Calu3 (cell line): ENCODE measurements at regions not wholly inside any gene's neighbourhood (a gene's known extent, or its start where the extent isn't known, plus 50 kb on each side); places are given as distances from the start of the nearest gene placed in this dataset.

Source experiments
- BruUV-seq: library from RNA; stranded (reverse); fragments of 400-500 nt; replicated peaks from 2 replicates; lab custom pipeline; 2021; lab: Mats Ljungman, UMichigan
- CTCF ChIA-PET: fragments of 300-600 bp; sonication (Branson Sonifier 250); formaldehyde crosslinking; loops from one replicate; lab custom pipeline; 2022; ENCODE audit warnings: antibody characterized with exemption; lab: Charles Lee
- DNase-seq: peaks from one replicate; pipeline ENCODE4 v3.0.0; 2022
- H3K27ac Mint-ChIP-seq: one replicate; pipeline ENCODE4 v1.8.0; 2022; ENCODE audit warnings: mixed read lengths; ENCODE audit not compliant: unreplicated experiment
- H3K27me3 Mint-ChIP-seq: one replicate; pipeline ENCODE4 v1.8.0; 2022; ENCODE audit warnings: mixed read lengths; ENCODE audit not compliant: unreplicated experiment
- H3K36me3 Mint-ChIP-seq: one replicate; pipeline ENCODE4 v1.8.0; 2022; ENCODE audit warnings: mild to moderate bottlenecking, moderate library complexity, mixed read lengths; ENCODE audit not compliant: insufficient read depth, unreplicated experiment
- H3K4me1 Mint-ChIP-seq: one replicate; pipeline ENCODE4 v1.8.0; 2022; ENCODE audit warnings: mild to moderate bottlenecking, low read depth, mixed read lengths; ENCODE audit not compliant: unreplicated experiment
- H3K4me3 Mint-ChIP-seq: one replicate; pipeline ENCODE4 v1.8.0; 2022; ENCODE audit warnings: mild to moderate bottlenecking, low read depth, moderate library complexity, mixed read lengths; ENCODE audit not compliant: unreplicated experiment
- H3K9me3 Mint-ChIP-seq: one replicate; pipeline ENCODE4 v1.8.0; 2022; ENCODE audit warnings: low read depth, mixed read lengths; ENCODE audit not compliant: unreplicated experiment
- intact Hi-C: fragments of 100-400 bp; cut with micrococcal nuclease; formaldehyde crosslinking; loops from one replicate; pipeline ENCODE4 v1.10.0; 2022; ENCODE audit not compliant: unreplicated experiment
- TF ChIP-seq, protein P1 (sequence below): fragments of 200-600 bp; IDR thresholded peaks from one replicate; pipeline ENCODE4 v1.8.0; 2022; ENCODE audit warnings: antibody characterized with exemption; ENCODE audit not compliant: unreplicated experiment

DNA sequence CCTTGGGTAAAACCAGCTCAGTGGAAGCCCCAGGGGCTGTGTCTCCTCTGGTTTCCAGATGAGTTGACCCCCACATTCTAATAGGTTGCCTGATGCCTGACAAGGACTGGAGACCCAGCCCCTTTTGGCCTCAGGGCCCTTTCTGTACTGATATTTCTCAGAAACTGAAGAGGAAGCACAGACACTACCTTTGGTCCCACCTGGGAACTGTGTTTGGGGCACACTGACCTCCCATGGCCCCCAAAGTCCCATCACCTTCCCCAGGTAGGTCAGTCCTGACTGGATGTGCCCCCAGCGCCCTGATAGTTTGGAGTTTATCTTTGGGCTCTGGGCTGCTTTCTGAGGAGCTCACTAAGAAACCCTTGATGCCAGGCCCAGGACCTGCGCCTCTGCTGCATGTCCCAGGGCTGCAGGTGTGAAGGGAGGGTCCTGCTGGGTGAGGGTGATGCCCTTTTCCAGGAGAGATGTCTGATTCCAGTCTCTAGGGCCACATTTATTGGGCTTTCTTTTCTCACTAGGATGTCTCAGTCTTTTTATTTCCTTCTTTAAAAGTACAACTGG is 106.7 kb downstream of the GGTLC2 start:
- H3K4me1 Mint-ChIP-seq = peaks cover 19% of the 10 kb centered on the region
- no peaks in the 10 kb centered on the region for H3K36me3 Mint-ChIP-seq
- H3K4me3 Mint-ChIP-seq = no peak overlapping the region
- intact Hi-C loops = no loop called here
- peaks cover 13% of the 10 kb centered on the region for H3K27me3 Mint-ChIP-seq
- no TSS peak for BruUV-seq
- no peaks in the 10 kb centered on the region for H3K9me3 Mint-ChIP-seq
- CTCF ChIA-PET = interaction anchor here (1.4 kb wide), 1 partner anchor 49 kb away, joined by 4 read pairs; no protein-coding TSS in a partner anchor
- H3K27ac Mint-ChIP-seq = no peak overlapping the region
- TF ChIP-seq, protein P1, sequence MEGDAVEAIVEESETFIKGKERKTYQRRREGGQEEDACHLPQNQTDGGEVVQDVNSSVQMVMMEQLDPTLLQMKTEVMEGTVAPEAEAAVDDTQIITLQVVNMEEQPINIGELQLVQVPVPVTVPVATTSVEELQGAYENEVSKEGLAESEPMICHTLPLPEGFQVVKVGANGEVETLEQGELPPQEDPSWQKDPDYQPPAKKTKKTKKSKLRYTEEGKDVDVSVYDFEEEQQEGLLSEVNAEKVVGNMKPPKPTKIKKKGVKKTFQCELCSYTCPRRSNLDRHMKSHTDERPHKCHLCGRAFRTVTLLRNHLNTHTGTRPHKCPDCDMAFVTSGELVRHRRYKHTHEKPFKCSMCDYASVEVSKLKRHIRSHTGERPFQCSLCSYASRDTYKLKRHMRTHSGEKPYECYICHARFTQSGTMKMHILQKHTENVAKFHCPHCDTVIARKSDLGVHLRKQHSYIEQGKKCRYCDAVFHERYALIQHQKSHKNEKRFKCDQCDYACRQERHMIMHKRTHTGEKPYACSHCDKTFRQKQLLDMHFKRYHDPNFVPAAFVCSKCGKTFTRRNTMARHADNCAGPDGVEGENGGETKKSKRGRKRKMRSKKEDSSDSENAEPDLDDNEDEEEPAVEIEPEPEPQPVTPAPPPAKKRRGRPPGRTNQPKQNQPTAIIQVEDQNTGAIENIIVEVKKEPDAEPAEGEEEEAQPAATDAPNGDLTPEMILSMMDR = no peak
- DNase-seq = no peak

DNA sequence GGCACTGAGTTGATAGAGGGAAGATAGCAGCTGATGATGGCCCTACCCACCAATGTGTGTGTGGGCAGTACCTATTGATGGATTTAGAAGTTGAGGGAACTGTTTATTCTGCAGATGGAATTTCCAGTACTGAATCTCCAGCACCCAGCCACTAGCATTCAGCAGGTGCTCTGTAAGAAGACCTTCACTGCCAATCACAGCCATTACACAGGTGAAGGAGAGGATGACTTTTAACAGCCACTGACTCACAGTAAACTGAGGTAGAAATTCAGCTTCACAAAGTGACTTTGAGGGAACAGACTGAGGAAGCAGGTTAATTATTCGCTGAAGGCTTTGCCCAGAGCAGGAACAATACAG is 107.8 kb downstream of the GGTLC2 start:
- intact Hi-C loops = no loop called here
- DNase-seq = no peak
- Mint-ChIP-seq H3K36me3 (no peaks in the 10 kb centered on the region), H3K27me3 (peaks cover 13% of the 10 kb centered on the region), H3K4me3 (no peak overlapping the region), H3K4me1 (peaks cover 19% of the 10 kb centered on the region), H3K27ac (no peak overlapping the region), H3K9me3 (no peaks in the 10 kb centered on the region)
- TF ChIP-seq, protein P1 = no peak
- CTCF ChIA-PET = interaction anchor here (1.9 to 2.6 kb wide), 2 partner anchors 33 to 132 kb away, joined by 8 to 41 read pairs; no protein-coding TSS in a partner anchor
- no TSS peak for BruUV-seq

DNA sequence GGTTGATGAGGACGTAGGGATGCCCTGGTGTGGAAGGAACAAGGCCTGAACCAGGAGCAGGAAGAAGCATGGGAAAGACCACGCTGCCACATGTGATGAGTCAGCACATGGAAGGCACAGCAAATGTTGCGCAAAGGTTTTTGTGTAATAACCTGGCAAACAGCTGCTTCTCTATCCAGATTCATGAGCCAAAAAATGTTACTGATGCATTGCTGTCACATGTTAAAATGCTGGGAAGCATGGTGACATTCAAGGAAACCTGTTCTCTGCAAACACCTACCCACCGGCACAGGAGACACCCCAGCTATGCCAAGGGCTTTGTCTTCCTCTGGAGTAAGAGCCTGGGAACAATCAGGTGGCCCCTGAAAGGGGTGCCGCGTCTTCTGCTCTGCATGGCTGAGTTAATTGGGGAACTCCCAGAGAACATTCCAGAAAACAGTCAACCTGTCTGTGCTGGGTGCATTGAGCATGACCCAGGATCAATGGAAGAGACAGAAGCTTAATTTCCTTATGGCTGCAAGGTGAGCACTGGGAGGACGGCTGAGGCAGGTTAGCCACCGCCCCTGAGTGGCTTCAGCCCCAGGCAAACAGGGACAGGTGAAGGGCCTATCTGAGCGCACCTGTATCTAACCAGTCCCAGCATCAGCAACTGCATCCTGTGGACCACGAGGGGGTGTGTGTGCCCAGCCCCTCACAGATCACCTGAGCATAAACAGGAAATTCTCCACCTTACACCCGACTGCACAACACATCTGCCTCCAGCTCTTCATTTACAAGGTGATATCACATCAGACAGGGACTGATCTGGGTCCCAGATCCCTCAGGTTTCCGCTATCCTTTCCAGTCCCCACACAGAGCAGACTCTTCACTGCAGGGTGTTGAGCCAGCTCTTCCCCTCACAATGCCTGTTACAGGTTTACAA is 108.4 kb downstream of the GGTLC2 start:
- BruUV-seq = no TSS peak

DNA sequence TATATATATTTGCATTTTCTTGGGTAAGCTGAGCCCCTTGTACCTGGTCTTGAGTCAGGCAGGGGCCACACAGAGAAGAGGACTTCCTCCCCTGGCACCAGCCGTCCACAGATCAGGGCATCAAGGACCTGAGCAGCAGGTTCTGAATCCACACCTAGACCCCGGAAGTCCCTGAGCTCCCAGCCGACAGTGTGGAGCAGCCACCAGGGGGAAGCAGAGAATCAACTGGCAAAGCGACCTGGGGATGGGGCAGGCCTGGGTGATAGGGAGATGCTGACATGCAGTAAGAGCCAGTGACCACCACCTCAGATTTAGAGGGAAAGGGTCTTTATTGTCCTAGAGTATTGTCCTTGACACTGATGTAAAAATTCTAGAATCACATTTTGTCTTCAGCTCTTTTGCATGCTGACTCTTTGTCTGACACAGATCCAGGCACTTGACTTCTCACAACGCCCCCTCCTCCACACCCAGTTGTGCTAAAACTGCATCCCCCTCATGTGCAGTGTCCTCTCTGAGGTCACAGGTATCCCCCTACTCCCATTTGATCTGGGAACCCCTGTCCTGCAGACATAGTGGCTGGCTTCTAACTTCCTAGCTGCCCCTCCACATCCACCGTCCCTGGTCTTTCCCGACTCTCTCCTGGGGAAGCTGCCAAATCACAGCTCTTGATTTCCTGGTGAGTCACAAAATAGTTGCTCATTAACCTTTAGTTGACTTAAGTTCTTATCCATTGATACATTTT is 109.3 kb downstream of the GGTLC2 start:
- intact Hi-C loops = no loop called here

More for the DNA sequence above, 108.4 kb downstream of the GGTLC2 start:
- H3K36me3 Mint-ChIP-seq = no peaks in the 10 kb centered on the region
- H3K4me1 Mint-ChIP-seq = peaks cover 19% of the 10 kb centered on the region
- peaks cover 13% of the 10 kb centered on the region for H3K27me3 Mint-ChIP-seq
- H3K9me3 Mint-ChIP-seq = no peaks in the 10 kb centered on the region
- TF ChIP-seq, protein P1 = no peak
- no peak overlapping the region for H3K4me3 Mint-ChIP-seq
- H3K27ac Mint-ChIP-seq = no peak overlapping the region
- no peak for DNase-seq
- CTCF ChIA-PET = interaction anchor here (0.5 to 3.8 kb wide), 24 partner anchors 7 to 387 kb away, joined by 3 to 41 read pairs (median 6); no protein-coding TSS in a partner anchor
- intact Hi-C loops = no loop called here

More for the DNA sequence above, 109.3 kb downstream of the GGTLC2 start:
- Mint-ChIP-seq H3K36me3 (no peaks in the 10 kb centered on the region), H3K4me3 (no peak overlapping the region), H3K9me3 (no peaks in the 10 kb centered on the region), H3K4me1 (peaks cover 19% of the 10 kb centered on the region), H3K27me3 (peaks cover 13% of the 10 kb centered on the region), H3K27ac (peak overlapping the region; percentile 53)
- no TSS peak for BruUV-seq
- peak; percentile 91 for DNase-seq
- CTCF ChIA-PET = interaction anchor here (0.5 to 3.8 kb wide), 31 partner anchors 8 to 386 kb away, joined by 3 to 41 read pairs (median 5); no protein-coding TSS in a partner anchor
- TF ChIP-seq, protein P1 = peak; percentile 76
